ENCODE measurements at regions not wholly inside any gene's neighbourhood (a gene's known extent, or its start where the extent isn't known, plus 50 kb on each side); places are given as distances from the start of the nearest gene placed in this dataset.
"Not testable (repeated sequence)": the region's sequence is repeated elsewhere in the genome, so short reads cannot be mapped to it uniquely, and the experiment has no call there.

- no peaks in the 10 kb centered on the region for H3K4me1 Mint-ChIP-seq (ENCODE audit: low read depth in 2 of 2)
These were observed 652.9 kb upstream of the IGFBP7 start for GRCh38 chr4:57763070-57763469.

GRCh38 chr4:57740625-57741190, 630.5 kb upstream of the IGFBP7 start:
- no peak for DNase-seq
- peaks cover 5 to 10% of the 10 kb centered on the region in 2 donors for H3K9me3 Mint-ChIP-seq
- no peaks in the 10 kb centered on the region for H3K27me3 Mint-ChIP-seq
- no peaks in the 10 kb centered on the region for H3K36me3 Mint-ChIP-seq (ENCODE audit: insufficient read depth)
- no peak overlapping the region for H3K27ac Mint-ChIP-seq
- H3K4me3 Mint-ChIP-seq: no peak overlapping the region
- H3K4me1 Mint-ChIP-seq (ENCODE audit: low read depth in 2 of 2): no peaks in the 10 kb centered on the region
- ATAC-seq (replicated peaks): no peak

More at GRCh38 chr4:57763070-57763469, 652.9 kb upstream of the IGFBP7 start:
- Mint-ChIP-seq H3K4me3 (no peak overlapping the region), H3K9me3 (peaks cover 8 to 14% of the 10 kb centered on the region in 2 donors), H3K27ac (no peak overlapping the region), H3K36me3 (ENCODE audit: insufficient read depth) (no peaks in the 10 kb centered on the region), H3K27me3 (no peaks in the 10 kb centered on the region)
- no peak for ATAC-seq (replicated peaks)
- DNase-seq: no peak

GRCh38 chr4:57736781-57737180, 626.6 kb upstream of the IGFBP7 start:
- Mint-ChIP-seq H3K27me3 (no peaks in the 10 kb centered on the region), H3K4me1 (ENCODE audit: low read depth in 2 of 2) (no peaks in the 10 kb centered on the region), H3K9me3 (peaks cover 6 to 8% of the 10 kb centered on the region in 2 donors), H3K36me3 (ENCODE audit: insufficient read depth) (no peaks in the 10 kb centered on the region), H3K4me3 (no peak overlapping the region), H3K27ac (no peak overlapping the region)
- DNase-seq: no peak
- ATAC-seq (replicated peaks): no peak

GRCh38 chr4:57734104-57734670, 624.0 kb upstream of the IGFBP7 start:
- Mint-ChIP-seq H3K27me3 (no peaks in the 10 kb centered on the region), H3K4me3 (no peak overlapping the region), H3K9me3 (peaks cover 8% of the 10 kb centered on the region in 2 donors), H3K36me3 (ENCODE audit: insufficient read depth) (no peaks in the 10 kb centered on the region), H3K27ac (no peak overlapping the region), H3K4me1 (ENCODE audit: low read depth in 2 of 2) (no peaks in the 10 kb centered on the region)
- DNase-seq (no peak), ATAC-seq (replicated peaks) (no peak)

- not testable (repeated sequence) for H3K36me3 Mint-ChIP-seq (ENCODE audit: insufficient read depth); H3K4me1 Mint-ChIP-seq (ENCODE audit: low read depth in 2 of 2); DNase-seq; ATAC-seq (replicated peaks); H3K27ac Mint-ChIP-seq; H3K27me3 Mint-ChIP-seq; H3K9me3 Mint-ChIP-seq; H3K4me3 Mint-ChIP-seq
These were observed 619.8 kb upstream of the IGFBP7 start for GRCh38 chr4:57729775-57730570.

- no peaks in the 10 kb centered on the region for H3K36me3 Mint-ChIP-seq (ENCODE audit: insufficient read depth)
- peaks cover 0 to 1% of the 10 kb centered on the region in 2 donors for H3K9me3 Mint-ChIP-seq
- DNase-seq (no peak), ATAC-seq (replicated peaks) (no peak)
- H3K27ac Mint-ChIP-seq: no peak overlapping the region
- no peaks in the 10 kb centered on the region for H3K27me3 Mint-ChIP-seq
- H3K4me1 Mint-ChIP-seq (ENCODE audit: low read depth in 2 of 2): no peaks in the 10 kb centered on the region
- H3K4me3 Mint-ChIP-seq: no peak overlapping the region
These were observed 616.0 kb upstream of the IGFBP7 start for GRCh38 chr4:57726154-57726553.

- H3K4me1 Mint-ChIP-seq (ENCODE audit: low read depth in 2 of 2): no peaks in the 10 kb centered on the region
- no peak overlapping the region for H3K27ac Mint-ChIP-seq
- H3K27me3 Mint-ChIP-seq: no peaks in the 10 kb centered on the region
- DNase-seq (no peak), ATAC-seq (replicated peaks) (no peak)
- H3K4me3 Mint-ChIP-seq: no peak overlapping the region
- H3K9me3 Mint-ChIP-seq: peaks cover 7 to 12% of the 10 kb centered on the region in 2 donors
- no peaks in the 10 kb centered on the region for H3K36me3 Mint-ChIP-seq (ENCODE audit: insufficient read depth)
These were observed 609.3 kb upstream of the IGFBP7 start for GRCh38 chr4:57719456-57719855.

- not testable (repeated sequence) for H3K36me3 Mint-ChIP-seq (ENCODE audit: insufficient read depth); DNase-seq; H3K4me3 Mint-ChIP-seq; ATAC-seq (replicated peaks); H3K27me3 Mint-ChIP-seq; H3K4me1 Mint-ChIP-seq (ENCODE audit: low read depth in 2 of 2); H3K27ac Mint-ChIP-seq
- H3K9me3 Mint-ChIP-seq: peaks cover 12 to 18% of the 10 kb centered on the region in 2 donors
These were observed 604.1 kb upstream of the IGFBP7 start for GRCh38 chr4:57714313-57714712.

- no peaks in the 10 kb centered on the region for H3K27me3 Mint-ChIP-seq
- peaks cover 3 to 25% of the 10 kb centered on the region in 2 donors for H3K9me3 Mint-ChIP-seq
- ATAC-seq (replicated peaks) (no peak), DNase-seq (no peak)
- no peak overlapping the region for H3K4me3 Mint-ChIP-seq
- no peaks in the 10 kb centered on the region for H3K4me1 Mint-ChIP-seq (ENCODE audit: low read depth in 2 of 2)
- no peaks in the 10 kb centered on the region for H3K36me3 Mint-ChIP-seq (ENCODE audit: insufficient read depth)
- no peak overlapping the region for H3K27ac Mint-ChIP-seq
These were observed 599.9 kb upstream of the IGFBP7 start for GRCh38 chr4:57710053-57710452.

GRCh38 chr4:57691370-57691769, 581.2 kb upstream of the IGFBP7 start:
- no peak overlapping the region for H3K4me3 Mint-ChIP-seq
- no peaks in the 10 kb centered on the region for H3K36me3 Mint-ChIP-seq (ENCODE audit: insufficient read depth)
- no peak for ATAC-seq (replicated peaks)
- H3K27me3 Mint-ChIP-seq: no peaks in the 10 kb centered on the region
- no peak overlapping the region for H3K27ac Mint-ChIP-seq
- DNase-seq: no peak
- no peaks in the 10 kb centered on the region for H3K4me1 Mint-ChIP-seq (ENCODE audit: low read depth in 2 of 2)
- peaks cover 8 to 13% of the 10 kb centered on the region in 2 donors for H3K9me3 Mint-ChIP-seq

GRCh38 chr4:57689693-57690205, 579.6 kb upstream of the IGFBP7 start:
- ATAC-seq (replicated peaks): no peak
- peaks cover 8 to 21% of the 10 kb centered on the region in 2 donors for H3K9me3 Mint-ChIP-seq
- no peak overlapping the region for H3K27ac Mint-ChIP-seq
- no peaks in the 10 kb centered on the region for H3K27me3 Mint-ChIP-seq
- H3K36me3 Mint-ChIP-seq (ENCODE audit: insufficient read depth): no peaks in the 10 kb centered on the region
- DNase-seq: no peak
- H3K4me3 Mint-ChIP-seq: no peak overlapping the region
- H3K4me1 Mint-ChIP-seq (ENCODE audit: low read depth in 2 of 2): no peaks in the 10 kb centered on the region

GRCh38 chr4:57682275-57682674, 572.1 kb upstream of the IGFBP7 start:
- ATAC-seq (replicated peaks) (no peak), DNase-seq (no peak)
- no peak overlapping the region for H3K4me3 Mint-ChIP-seq
- H3K27ac Mint-ChIP-seq: no peak overlapping the region
- H3K9me3 Mint-ChIP-seq: peaks cover 8 to 19% of the 10 kb centered on the region in 2 donors
- no peaks in the 10 kb centered on the region for H3K4me1 Mint-ChIP-seq (ENCODE audit: low read depth in 2 of 2)
- no peaks in the 10 kb centered on the region for H3K27me3 Mint-ChIP-seq
- no peaks in the 10 kb centered on the region for H3K36me3 Mint-ChIP-seq (ENCODE audit: insufficient read depth)

GRCh38 chr4:57679969-57680368, 569.8 kb upstream of the IGFBP7 start:
- Mint-ChIP-seq H3K27me3 (no peaks in the 10 kb centered on the region), H3K4me1 (ENCODE audit: low read depth in 2 of 2) (no peaks in the 10 kb centered on the region), H3K9me3 (peaks cover 6 to 7% of the 10 kb centered on the region in 2 donors), H3K4me3 (no peak overlapping the region), H3K27ac (no peak overlapping the region), H3K36me3 (ENCODE audit: insufficient read depth) (no peaks in the 10 kb centered on the region)
- no peak for ATAC-seq (replicated peaks)
- no peak for DNase-seq

GRCh38 chr4:57676394-57676793, 566.2 kb upstream of the IGFBP7 start:
- Mint-ChIP-seq H3K27ac (no peak overlapping the region), H3K27me3 (no peaks in the 10 kb centered on the region)

More at GRCh38 chr4:57676394-57676793, 566.2 kb upstream of the IGFBP7 start:
- Mint-ChIP-seq H3K4me1 (ENCODE audit: low read depth in 2 of 2) (no peaks in the 10 kb centered on the region), H3K4me3 (no peak overlapping the region), H3K9me3 (peaks cover 0 to 8% of the 10 kb centered on the region in 2 donors), H3K36me3 (ENCODE audit: insufficient read depth) (no peaks in the 10 kb centered on the region)
- DNase-seq (no peak), ATAC-seq (replicated peaks) (no peak)

All from effector memory CD8-positive, alpha-beta T cell (primary cell).